ENCODE measurements at regions not wholly inside any gene's neighbourhood (a gene's known extent, or its start where the extent isn't known, plus 50 kb on each side); places are given as distances from the start of the nearest gene placed in this dataset.

DNA sequence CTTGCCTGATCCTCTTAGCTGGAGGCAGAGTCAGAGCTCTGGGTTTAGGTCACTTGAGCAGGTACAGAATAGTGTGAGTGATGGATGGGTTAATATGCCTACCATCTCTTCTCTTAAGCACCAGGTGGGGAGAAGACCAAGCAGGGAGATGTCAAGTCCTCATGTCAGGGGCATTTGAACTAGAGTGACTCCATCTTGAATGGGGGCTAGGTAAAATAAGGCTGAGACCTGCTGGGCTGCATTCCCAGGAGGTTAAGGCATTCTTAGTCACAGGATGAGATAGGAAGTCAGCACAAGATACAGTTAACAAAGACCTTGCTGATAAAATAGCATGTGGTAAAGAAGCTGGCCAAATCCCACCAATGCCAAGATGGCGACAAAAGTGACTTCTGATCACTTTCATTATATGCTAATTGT, 77.4 kb upstream of the BTG3 start:
- TF ChIP-seq, protein P1, sequence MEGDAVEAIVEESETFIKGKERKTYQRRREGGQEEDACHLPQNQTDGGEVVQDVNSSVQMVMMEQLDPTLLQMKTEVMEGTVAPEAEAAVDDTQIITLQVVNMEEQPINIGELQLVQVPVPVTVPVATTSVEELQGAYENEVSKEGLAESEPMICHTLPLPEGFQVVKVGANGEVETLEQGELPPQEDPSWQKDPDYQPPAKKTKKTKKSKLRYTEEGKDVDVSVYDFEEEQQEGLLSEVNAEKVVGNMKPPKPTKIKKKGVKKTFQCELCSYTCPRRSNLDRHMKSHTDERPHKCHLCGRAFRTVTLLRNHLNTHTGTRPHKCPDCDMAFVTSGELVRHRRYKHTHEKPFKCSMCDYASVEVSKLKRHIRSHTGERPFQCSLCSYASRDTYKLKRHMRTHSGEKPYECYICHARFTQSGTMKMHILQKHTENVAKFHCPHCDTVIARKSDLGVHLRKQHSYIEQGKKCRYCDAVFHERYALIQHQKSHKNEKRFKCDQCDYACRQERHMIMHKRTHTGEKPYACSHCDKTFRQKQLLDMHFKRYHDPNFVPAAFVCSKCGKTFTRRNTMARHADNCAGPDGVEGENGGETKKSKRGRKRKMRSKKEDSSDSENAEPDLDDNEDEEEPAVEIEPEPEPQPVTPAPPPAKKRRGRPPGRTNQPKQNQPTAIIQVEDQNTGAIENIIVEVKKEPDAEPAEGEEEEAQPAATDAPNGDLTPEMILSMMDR (IDR thresholded peaks at IDR 0.05), result no peak
- TF ChIP-seq POLR2A (IDR thresholded peaks at IDR 0.05), result no peak
